ENCODE measurements at regions not wholly inside any gene's neighbourhood (a gene's known extent, or its start where the extent isn't known, plus 50 kb on each side); places are given as distances from the start of the nearest gene placed in this dataset.

- ChIA-PET POLR2A (no interaction called here), CTCF (no interaction called here)
- no peak for DNase-seq (ENCODE audit: low read depth, low spot score)
- no peak overlapping the region for H3K4me3 ChIP-seq (ENCODE audit: low read depth, low read length)
- no peak for TF ChIP-seq CTCF (IDR thresholded peaks at IDR 0.05; ENCODE audit: insufficient read depth, low read length, missing control alignments)
Observed at GRCh38 chr16:79712276-79712675, 111.7 kb upstream of the MAF start.

- no peak for TF ChIP-seq CTCF (IDR thresholded peaks at IDR 0.05; ENCODE audit: insufficient read depth, low read length, missing control alignments)
- CTCF ChIA-PET, result no interaction called here
- no peak for DNase-seq (ENCODE audit: low read depth, low spot score)
- POLR2A ChIA-PET, result no interaction called here
- no peak overlapping the region for H3K4me3 ChIP-seq (ENCODE audit: low read depth, low read length)
Observed at GRCh38 chr16:79707876-79708275, 107.3 kb upstream of the MAF start.

- no peak for TF ChIP-seq CTCF (IDR thresholded peaks at IDR 0.05; ENCODE audit: insufficient read depth, low read length, missing control alignments)
- POLR2A ChIA-PET, result no interaction called here
- no peak overlapping the region for H3K4me3 ChIP-seq (ENCODE audit: low read depth, low read length)
- DNase-seq (ENCODE audit: low read depth, low spot score), result no peak
- CTCF ChIA-PET, result no interaction called here
Observed at GRCh38 chr16:79703066-79703465, 102.5 kb upstream of the MAF start.

GRCh38 chr16:79698341-79698753, 97.8 kb upstream of the MAF start:
- POLR2A ChIA-PET, result no interaction called here
- no peak for DNase-seq (ENCODE audit: low read depth, low spot score)

GRCh38 chr16:79697562-79698112, 97.1 kb upstream of the MAF start:
- H3K4me3 ChIP-seq (ENCODE audit: low read depth, low read length), result no peak overlapping the region
- no peak for DNase-seq (ENCODE audit: low read depth, low spot score)
- TF ChIP-seq CTCF (IDR thresholded peaks at IDR 0.05; ENCODE audit: insufficient read depth, low read length, missing control alignments), result no peak
- CTCF ChIA-PET, result no interaction called here
- POLR2A ChIA-PET, result no interaction called here

More at GRCh38 chr16:79698341-79698753, 97.8 kb upstream of the MAF start:
- no peak overlapping the region for H3K4me3 ChIP-seq (ENCODE audit: low read depth, low read length)
- no peak for TF ChIP-seq CTCF (IDR thresholded peaks at IDR 0.05; ENCODE audit: insufficient read depth, low read length, missing control alignments)
- CTCF ChIA-PET, result no interaction called here

- no peak overlapping the region for H3K4me3 ChIP-seq (ENCODE audit: low read depth, low read length)
- ChIA-PET POLR2A (no interaction called here), CTCF (no interaction called here)
- no peak for TF ChIP-seq CTCF (IDR thresholded peaks at IDR 0.05; ENCODE audit: insufficient read depth, low read length, missing control alignments)
- no peak for DNase-seq (ENCODE audit: low read depth, low spot score)
Observed at GRCh38 chr16:79691007-79691406, 90.5 kb upstream of the MAF start.

Data from AG04449 (cell line).